ENCODE measurements at regions not wholly inside any gene's neighbourhood (a gene's known extent, or its start where the extent isn't known, plus 50 kb on each side); places are given as distances from the start of the nearest gene placed in this dataset.

DNA sequence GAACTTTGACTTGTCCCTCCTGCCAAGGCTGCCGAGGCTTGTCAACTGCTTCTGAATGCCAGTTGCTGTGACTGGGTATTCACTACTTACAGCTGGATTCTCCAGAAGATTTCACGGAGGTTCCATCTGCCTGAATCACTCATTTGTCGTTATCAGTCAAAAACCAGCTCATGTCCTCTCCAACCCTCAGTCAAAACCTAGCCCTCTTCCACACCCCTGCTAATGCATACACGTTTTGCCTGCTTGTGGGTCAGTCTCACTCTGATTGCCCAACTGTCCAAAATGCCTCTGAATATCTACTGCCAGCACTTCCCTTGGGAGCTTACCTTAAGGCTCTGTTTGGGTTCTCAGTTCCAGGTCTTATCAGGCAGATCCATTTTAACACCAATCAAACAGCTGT, 238.6 kb upstream of the TMEM161B start:
- no peak for DNase-seq
- TF ChIP-seq, protein P1, sequence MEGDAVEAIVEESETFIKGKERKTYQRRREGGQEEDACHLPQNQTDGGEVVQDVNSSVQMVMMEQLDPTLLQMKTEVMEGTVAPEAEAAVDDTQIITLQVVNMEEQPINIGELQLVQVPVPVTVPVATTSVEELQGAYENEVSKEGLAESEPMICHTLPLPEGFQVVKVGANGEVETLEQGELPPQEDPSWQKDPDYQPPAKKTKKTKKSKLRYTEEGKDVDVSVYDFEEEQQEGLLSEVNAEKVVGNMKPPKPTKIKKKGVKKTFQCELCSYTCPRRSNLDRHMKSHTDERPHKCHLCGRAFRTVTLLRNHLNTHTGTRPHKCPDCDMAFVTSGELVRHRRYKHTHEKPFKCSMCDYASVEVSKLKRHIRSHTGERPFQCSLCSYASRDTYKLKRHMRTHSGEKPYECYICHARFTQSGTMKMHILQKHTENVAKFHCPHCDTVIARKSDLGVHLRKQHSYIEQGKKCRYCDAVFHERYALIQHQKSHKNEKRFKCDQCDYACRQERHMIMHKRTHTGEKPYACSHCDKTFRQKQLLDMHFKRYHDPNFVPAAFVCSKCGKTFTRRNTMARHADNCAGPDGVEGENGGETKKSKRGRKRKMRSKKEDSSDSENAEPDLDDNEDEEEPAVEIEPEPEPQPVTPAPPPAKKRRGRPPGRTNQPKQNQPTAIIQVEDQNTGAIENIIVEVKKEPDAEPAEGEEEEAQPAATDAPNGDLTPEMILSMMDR (IDR thresholded peaks at IDR 0.05; ENCODE audit: low read depth, low read length, missing control alignments): no peak
- in situ Hi-C loops (cut with HindIII; ENCODE audit: low pct_ligation_motif_present, low sequenced_read_pairs): no loop called here
- Histone ChIP-seq H3K27ac (no peak overlapping the region), H3K4me3 (ENCODE audit: low read depth, low read length) (no peak overlapping the region), H3K36me3 (replicated peaks) (no peaks in the 10 kb centered on the region), H3K27me3 (replicated peaks) (no peaks in the 10 kb centered on the region)

GRCh38 chr5:88503406-88503805, 234.8 kb upstream of the TMEM161B start:
- TF ChIP-seq, protein P1 (IDR thresholded peaks at IDR 0.05; ENCODE audit: low read depth, low read length, missing control alignments): no peak
- H3K36me3 ChIP-seq (replicated peaks): no peaks in the 10 kb centered on the region
- in situ Hi-C loops (cut with HindIII; ENCODE audit: low pct_ligation_motif_present, low sequenced_read_pairs): no loop called here
- no peak overlapping the region for H3K27ac ChIP-seq
- no peaks in the 10 kb centered on the region for H3K27me3 ChIP-seq (replicated peaks)
- no peak for DNase-seq
- no peak overlapping the region for H3K4me3 ChIP-seq (ENCODE audit: low read depth, low read length)

- no peak for DNase-seq
- in situ Hi-C loops (cut with HindIII; ENCODE audit: low pct_ligation_motif_present, low sequenced_read_pairs): no loop called here
- Histone ChIP-seq H3K27me3 (replicated peaks) (no peaks in the 10 kb centered on the region), H3K4me3 (ENCODE audit: low read depth, low read length) (peak overlapping the region; percentile 51), H3K27ac (no peak overlapping the region), H3K36me3 (replicated peaks) (no peaks in the 10 kb centered on the region)
- TF ChIP-seq, protein P1 (IDR thresholded peaks at IDR 0.05; ENCODE audit: low read depth, low read length, missing control alignments): no peak
Observed at GRCh38 chr5:88503041-88503345, 234.3 kb upstream of the TMEM161B start.

- peak overlapping the region; percentile 51 for H3K4me3 ChIP-seq (ENCODE audit: low read depth, low read length)
- H3K27ac ChIP-seq: no peak overlapping the region
- no peaks in the 10 kb centered on the region for H3K36me3 ChIP-seq (replicated peaks)
- peak; percentile 3 for DNase-seq
- no peaks in the 10 kb centered on the region for H3K27me3 ChIP-seq (replicated peaks)
- in situ Hi-C loops (cut with HindIII; ENCODE audit: low pct_ligation_motif_present, low sequenced_read_pairs): no loop called here
- TF ChIP-seq, protein P1 (IDR thresholded peaks at IDR 0.05; ENCODE audit: low read depth, low read length, missing control alignments): no peak
Observed at GRCh38 chr5:88502179-88503040, 233.8 kb upstream of the TMEM161B start.

GRCh38 chr5:88495810-88496209, 227.2 kb upstream of the TMEM161B start:
- H3K4me3 ChIP-seq (ENCODE audit: low read depth, low read length): no peak overlapping the region
- H3K27me3 ChIP-seq (replicated peaks): no peaks in the 10 kb centered on the region
- no peaks in the 10 kb centered on the region for H3K36me3 ChIP-seq (replicated peaks)
- in situ Hi-C loops (cut with HindIII; ENCODE audit: low pct_ligation_motif_present, low sequenced_read_pairs): no loop called here
- no peak overlapping the region for H3K27ac ChIP-seq
- no peak for DNase-seq
- TF ChIP-seq, protein P1 (IDR thresholded peaks at IDR 0.05; ENCODE audit: low read depth, low read length, missing control alignments): no peak

- no peaks in the 10 kb centered on the region for H3K27me3 ChIP-seq (replicated peaks)
Observed at GRCh38 chr5:88490874-88491273, 222.2 kb upstream of the TMEM161B start.

More at GRCh38 chr5:88490874-88491273, 222.2 kb upstream of the TMEM161B start:
- in situ Hi-C loops (cut with HindIII; ENCODE audit: low pct_ligation_motif_present, low sequenced_read_pairs): no loop called here
- Histone ChIP-seq H3K27ac (no peak overlapping the region), H3K36me3 (replicated peaks) (no peaks in the 10 kb centered on the region), H3K4me3 (ENCODE audit: low read depth, low read length) (no peak overlapping the region)
- TF ChIP-seq, protein P1 (IDR thresholded peaks at IDR 0.05; ENCODE audit: low read depth, low read length, missing control alignments): no peak
- no peak for DNase-seq

All from brain microvascular endothelial cell (primary cell).